Dendritic cell treated with granulocyte-macrophage colony-stimulating factor and Interleukin-4, amounts not matched to agents 40 ng/mL and 50 ng/mL, for 4 days (primary cell): ENCODE measurements at regions not wholly inside any gene's neighbourhood (a gene's known extent, or its start where the extent isn't known, plus 50 kb on each side); places are given as distances from the start of the nearest gene placed in this dataset.

Experiments used
- H3K27ac Mint-ChIP-seq: one replicate; pipeline ENCODE4 v1.8.0; 2022; ENCODE audit warnings: mild to moderate bottlenecking, mixed read lengths
- H3K27me3 Mint-ChIP-seq: one replicate; pipeline ENCODE4 v1.8.0; 2022; ENCODE audit warnings: mild to moderate bottlenecking, mixed read lengths
- H3K36me3 Mint-ChIP-seq: one replicate; pipeline ENCODE4 v1.8.0; 2022; ENCODE audit warnings: low read depth, mixed read lengths
- H3K4me1 Mint-ChIP-seq: one replicate; pipeline ENCODE4 v1.8.0; 2022; ENCODE audit warnings: low read depth, mixed read lengths
- H3K4me3 Mint-ChIP-seq: one replicate; pipeline ENCODE4 v1.8.0; 2022; ENCODE audit warnings: mild to moderate bottlenecking, moderate library complexity, mixed read lengths
- H3K9me3 Mint-ChIP-seq: one replicate; pipeline ENCODE4 v1.8.0; 2022; ENCODE audit warnings: mixed read lengths
- intact Hi-C: fragments of 100-400 bp; cut with micrococcal nuclease; formaldehyde crosslinking; loops from one replicate; pipeline ENCODE4 v1.15.0; 2022

DNA sequence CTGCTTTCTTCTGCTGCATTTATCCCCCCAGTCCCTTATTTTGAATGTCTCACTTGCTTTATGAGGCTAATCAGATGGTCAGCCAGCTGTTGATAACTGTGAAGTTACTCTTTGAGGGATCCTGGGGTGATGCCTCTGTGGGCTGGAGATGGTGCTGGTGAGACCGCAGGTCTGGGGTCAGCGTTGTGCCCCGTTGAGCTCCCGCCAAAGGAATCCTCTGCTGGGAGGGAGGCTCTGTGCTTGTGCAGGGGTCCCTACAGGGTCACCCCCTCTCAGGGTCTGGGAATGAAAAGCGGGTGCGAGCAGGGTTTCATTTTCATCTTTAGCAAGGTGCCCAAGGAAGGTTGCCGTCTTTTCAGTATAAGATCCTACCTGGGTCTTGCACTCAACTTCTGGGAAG is 161.2 kb upstream of the RTL1 start:
- intact Hi-C loops = no loop called here
- Mint-ChIP-seq H3K27ac (no peak overlapping the region), H3K4me3 (no peak overlapping the region), H3K9me3 (no peaks in the 10 kb centered on the region), H3K4me1 (no peaks in the 10 kb centered on the region), H3K36me3 (no peaks in the 10 kb centered on the region), H3K27me3 (peaks cover 4% of the 10 kb centered on the region)

DNA sequence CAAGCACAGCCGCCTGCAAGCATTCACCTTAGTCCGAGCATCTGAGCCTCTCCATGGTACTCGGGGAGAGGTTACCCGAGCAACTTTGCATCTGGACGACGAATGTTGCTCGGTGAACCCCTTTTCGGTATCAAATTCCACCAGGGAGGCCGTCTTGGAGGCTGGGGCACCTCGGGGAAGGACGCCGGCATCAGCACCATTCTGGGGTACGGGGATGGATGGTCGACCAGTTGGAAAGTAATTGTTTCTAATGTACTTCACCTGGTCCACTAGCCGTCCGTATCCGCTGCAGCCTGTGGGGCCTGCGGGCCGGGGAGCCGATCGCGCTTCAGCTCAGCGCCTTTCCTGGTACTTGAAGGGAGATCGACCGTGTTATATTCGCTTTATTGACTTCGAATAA is 161.7 kb upstream of the RTL1 start:
- no peaks in the 10 kb centered on the region for H3K4me1 Mint-ChIP-seq
- H3K27ac Mint-ChIP-seq = no peak overlapping the region
- H3K4me3 Mint-ChIP-seq = no peak overlapping the region
- no peaks in the 10 kb centered on the region for H3K9me3 Mint-ChIP-seq
- H3K27me3 Mint-ChIP-seq = peaks cover 4% of the 10 kb centered on the region
- intact Hi-C loops = no loop called here
- H3K36me3 Mint-ChIP-seq = no peaks in the 10 kb centered on the region

DNA sequence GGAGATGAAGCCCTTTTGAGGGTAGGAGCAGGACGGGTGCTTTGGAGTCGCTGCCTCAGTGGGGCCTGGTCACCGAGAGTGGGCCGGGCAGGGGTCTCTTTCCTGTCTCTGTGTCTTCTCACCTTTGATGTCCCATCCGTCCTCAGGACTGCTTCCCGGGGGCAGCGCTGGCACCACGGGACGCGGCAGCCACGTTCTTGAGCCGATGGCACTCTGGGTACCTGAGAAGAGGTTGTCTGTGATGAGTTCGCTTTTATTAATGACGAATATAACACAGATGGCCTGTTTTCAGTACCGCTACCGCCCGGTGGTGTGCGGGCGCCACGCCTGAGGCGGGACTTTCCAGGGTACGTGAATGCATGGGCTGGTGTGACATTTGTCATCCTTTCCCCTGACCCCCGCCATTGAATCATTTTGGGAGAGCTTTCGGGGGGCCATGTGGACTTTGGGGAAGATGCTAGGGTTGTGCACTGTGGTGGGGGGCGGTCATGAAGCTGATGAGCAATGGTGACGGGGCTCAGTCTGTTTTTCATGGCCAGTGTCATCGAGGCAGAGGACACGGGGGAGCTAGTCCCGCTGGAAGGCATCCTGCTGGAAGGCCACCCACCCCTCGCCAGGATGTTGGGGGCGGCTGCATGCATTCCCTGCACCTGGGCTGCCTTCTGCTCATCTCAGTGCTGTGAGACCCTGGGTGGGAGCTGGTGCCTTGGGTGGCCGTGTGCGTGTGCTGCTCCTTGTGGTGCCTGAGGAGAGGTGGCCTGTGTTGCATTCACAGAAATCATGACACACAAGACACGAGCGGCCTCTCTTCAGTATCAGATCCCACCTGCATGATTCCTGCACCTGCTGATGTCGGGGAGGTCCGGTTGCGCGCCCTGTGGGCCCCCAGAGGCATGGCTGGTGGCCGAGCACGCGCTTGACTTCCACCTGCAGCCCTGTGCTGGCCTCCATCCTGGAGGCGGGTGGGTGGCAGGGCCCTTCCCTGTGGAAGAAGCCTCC is 162.5 kb upstream of the RTL1 start:
- intact Hi-C loops = no loop called here
- Mint-ChIP-seq H3K4me1 (no peaks in the 10 kb centered on the region), H3K4me3 (no peak overlapping the region), H3K27me3 (peaks cover 4% of the 10 kb centered on the region), H3K36me3 (no peaks in the 10 kb centered on the region), H3K27ac (no peak overlapping the region), H3K9me3 (no peaks in the 10 kb centered on the region)

DNA sequence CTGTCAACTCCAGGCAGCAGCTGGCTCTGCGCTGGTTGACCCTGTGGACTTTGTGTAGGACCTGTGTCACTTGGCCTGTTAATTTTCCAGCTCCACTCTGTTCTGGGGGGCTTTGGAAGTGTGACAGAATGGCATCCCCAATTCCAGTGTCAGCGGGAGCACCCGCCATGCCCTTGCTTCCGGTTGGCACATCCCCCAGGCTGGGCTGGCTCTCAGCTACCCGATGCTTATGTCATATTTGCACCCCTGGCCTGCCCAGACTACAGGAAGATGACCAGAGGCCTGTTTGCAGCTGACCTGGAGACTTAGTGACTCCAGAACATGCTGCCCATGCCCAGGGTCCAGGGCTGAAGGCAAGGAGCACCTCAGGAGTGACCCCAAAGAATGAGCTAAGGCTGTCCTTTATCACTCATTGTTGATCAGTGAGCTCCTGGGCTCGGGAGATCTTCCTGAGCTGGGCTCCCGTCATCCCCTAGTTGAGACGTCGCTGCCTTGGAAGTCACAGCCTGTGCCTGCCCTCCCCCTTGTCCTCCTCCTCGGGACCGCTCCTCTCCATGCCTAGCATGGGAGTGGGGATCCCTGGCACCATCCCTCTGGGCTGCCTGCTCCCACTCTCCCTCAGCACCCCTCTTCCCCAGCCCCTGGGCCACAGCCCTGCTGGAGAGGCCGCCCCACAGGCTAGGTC is 163.4 kb upstream of the RTL1 start:
- H3K27ac Mint-ChIP-seq = no peak overlapping the region
- H3K4me3 Mint-ChIP-seq = no peak overlapping the region
- no peaks in the 10 kb centered on the region for H3K9me3 Mint-ChIP-seq
- no peaks in the 10 kb centered on the region for H3K4me1 Mint-ChIP-seq
- peaks cover 4% of the 10 kb centered on the region for H3K27me3 Mint-ChIP-seq
- intact Hi-C loops = no loop called here
- no peaks in the 10 kb centered on the region for H3K36me3 Mint-ChIP-seq

DNA sequence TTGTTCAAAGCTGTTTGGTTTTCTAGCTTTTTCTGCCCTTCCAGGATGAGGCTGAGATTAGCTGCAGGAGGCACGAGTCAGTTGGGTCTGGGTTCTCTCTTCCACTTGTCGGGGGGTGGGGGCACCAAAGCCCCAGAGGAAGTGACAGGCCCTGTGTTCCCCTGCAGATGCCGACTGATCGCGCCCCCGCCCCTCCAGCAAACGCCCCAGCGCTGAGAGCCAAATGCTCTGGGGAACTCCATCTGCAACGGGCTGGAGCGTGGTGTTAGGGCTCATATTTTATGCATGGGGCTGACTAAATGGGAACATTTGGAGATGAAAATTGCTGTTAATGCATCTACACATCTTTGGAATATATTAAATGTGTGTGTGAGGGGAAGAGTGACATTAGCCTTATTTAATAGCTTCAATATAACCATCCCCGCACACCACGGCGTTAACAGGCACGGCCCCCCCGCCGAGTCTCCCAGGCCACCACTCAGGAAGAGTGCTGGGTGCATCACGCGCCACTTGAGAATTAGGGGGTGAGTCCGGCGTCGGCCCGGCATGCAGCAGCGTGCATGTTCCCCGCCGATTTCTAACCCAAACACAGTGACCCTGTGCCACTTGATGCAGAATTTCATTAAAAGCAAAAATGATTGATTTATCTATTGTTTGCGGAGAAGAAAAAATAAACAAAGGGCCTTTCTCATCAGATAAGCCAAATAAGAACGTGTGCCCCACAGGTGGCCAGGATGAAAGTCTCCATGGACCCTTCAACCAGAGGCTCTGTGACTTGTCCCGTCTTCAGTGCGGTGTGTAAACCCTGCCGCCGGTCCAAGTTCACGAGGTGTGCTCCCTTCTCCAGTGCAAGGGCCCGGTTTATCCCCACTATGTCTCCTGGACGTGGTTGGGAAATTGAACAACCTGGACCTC is 165.0 kb upstream of the RTL1 start:
- H3K4me3 Mint-ChIP-seq = no peak overlapping the region
- H3K9me3 Mint-ChIP-seq = no peaks in the 10 kb centered on the region
- H3K36me3 Mint-ChIP-seq = no peaks in the 10 kb centered on the region
- H3K4me1 Mint-ChIP-seq = no peaks in the 10 kb centered on the region
- intact Hi-C loops = no loop called here
- H3K27ac Mint-ChIP-seq = no peak overlapping the region
- H3K27me3 Mint-ChIP-seq = peaks cover 4% of the 10 kb centered on the region

DNA sequence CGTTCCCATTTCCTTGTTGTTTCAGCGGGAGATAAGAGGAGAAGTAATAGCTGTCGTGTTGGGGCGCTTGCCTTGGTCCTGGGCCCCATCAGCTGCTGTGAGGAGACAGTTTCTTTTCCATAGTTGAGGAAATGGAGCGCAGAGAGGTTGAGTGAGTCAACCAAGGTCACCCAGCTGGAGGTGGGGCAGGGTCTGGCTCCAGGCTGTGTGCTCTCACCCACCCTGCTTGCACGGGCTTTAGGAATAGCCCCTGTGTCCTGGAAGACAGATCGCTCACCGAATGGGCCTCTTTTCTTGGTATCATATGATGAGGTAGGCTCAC is 165.7 kb upstream of the RTL1 start:
- no peaks in the 10 kb centered on the region for H3K9me3 Mint-ChIP-seq

DNA sequence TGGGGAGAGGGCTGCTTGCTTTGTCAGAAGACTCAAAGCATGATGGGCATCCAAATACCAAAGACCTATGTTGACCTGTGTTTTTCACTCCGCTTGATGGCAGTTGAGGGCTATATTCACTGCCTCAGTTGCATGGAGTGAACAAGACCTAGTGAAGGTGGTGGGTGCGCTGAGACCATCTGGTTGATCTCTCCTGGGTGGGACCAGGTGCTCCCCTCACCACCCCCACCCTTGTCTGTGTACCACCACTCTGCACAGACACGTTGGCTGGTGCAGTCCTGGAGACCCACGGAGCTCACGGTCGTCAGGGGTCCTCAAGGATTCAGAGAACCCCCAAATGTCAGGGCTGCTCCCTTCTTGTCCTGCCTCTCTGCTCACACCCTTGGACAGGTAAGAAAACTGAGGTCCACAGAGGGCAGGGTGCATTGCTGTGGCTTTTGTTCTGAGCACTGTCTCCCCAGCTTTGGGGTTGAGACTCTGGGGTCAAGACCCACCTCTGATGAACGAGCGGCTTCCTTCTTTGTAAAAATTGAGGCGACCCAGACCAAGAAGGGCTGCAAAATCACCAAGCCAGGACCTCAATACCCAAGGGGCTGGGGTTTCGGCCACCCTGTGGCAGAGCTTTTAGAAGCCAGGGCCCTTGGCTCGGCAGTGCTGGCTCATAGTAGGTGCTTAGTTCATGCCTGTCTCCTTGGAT is 166.3 kb upstream of the RTL1 start:
- H3K4me1 Mint-ChIP-seq = no peaks in the 10 kb centered on the region
- intact Hi-C loops = no loop called here
- no peak overlapping the region for H3K27ac Mint-ChIP-seq
- H3K4me3 Mint-ChIP-seq = no peak overlapping the region
- H3K36me3 Mint-ChIP-seq = no peaks in the 10 kb centered on the region
- H3K27me3 Mint-ChIP-seq = peaks cover 4% of the 10 kb centered on the region
- H3K9me3 Mint-ChIP-seq = no peaks in the 10 kb centered on the region

More for the DNA sequence above, 165.7 kb upstream of the RTL1 start:
- no peaks in the 10 kb centered on the region for H3K4me1 Mint-ChIP-seq
- H3K27me3 Mint-ChIP-seq = peaks cover 4% of the 10 kb centered on the region
- intact Hi-C loops = no loop called here
- no peak overlapping the region for H3K4me3 Mint-ChIP-seq
- no peaks in the 10 kb centered on the region for H3K36me3 Mint-ChIP-seq
- no peak overlapping the region for H3K27ac Mint-ChIP-seq

DNA sequence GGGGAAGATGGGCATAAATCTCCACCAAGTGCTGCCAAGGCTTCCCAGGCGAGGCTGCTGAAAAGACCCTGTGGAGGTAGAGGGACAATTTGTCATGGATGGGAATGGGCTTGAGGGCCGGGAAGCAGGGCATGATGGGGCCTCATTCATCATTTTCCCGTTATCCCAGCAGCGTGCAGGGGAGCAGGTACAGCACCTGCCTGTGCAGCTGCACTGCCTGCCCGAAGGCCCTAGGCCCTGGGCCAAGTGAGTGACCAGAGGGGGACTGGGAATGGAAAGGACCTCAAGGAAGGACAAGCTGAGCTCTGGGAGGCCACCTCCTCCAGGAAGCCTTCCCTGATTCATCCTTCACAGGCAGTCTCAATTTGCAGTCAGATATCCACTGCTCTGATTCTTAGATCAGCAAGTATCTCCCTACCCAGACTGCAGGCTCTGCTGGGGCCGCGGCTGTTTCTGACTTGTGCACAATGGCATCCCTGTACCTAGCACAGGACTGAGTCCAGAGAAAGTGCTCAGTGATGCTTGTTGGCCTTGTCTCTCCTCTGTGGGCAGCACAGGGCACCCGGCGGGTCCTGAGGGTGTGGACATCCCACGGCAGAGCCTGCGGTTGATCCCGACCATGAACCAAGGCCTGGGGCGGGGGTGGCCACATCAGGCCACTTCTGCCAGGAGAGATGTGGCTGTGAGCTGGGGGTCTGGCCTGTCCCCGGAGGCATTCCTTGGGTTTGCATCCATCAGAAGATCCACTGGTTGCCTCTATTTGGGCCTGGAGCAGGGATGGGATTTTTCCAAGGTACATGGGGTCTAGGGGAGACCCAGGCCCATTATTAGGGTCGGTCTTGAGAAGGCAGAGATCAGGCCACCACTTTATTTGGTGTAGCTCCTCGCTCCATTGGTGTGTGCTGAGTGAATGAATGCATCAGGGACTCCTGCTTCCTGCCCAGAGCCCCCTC is 167.3 kb upstream of the RTL1 start:
- Mint-ChIP-seq H3K36me3 (no peaks in the 10 kb centered on the region), H3K9me3 (no peaks in the 10 kb centered on the region), H3K4me1 (no peaks in the 10 kb centered on the region), H3K4me3 (no peak overlapping the region), H3K27me3 (peaks cover 10% of the 10 kb centered on the region), H3K27ac (no peak overlapping the region)
- intact Hi-C loops = no loop called here

DNA sequence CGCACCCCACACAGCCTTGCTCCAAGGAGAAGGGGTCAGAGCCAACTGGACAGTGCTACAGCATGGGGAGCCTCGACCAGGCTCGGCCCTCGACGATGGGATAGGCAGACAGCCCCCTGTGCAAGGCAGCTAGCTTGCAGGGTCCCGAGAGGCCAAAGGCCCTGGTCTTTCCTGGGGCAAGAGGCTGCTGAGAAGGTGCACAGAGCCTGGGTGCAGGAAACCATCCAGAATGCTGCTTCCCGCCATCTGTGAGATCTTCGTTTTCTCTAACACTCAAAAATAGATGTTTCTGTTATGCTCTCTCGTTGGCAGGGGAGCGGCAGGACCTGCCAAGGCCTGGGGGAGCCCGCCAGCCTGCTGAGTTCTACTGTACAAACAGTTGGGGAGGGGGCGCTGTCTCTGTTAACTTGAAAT is 168.0 kb upstream of the RTL1 start:
- Mint-ChIP-seq H3K4me1 (no peaks in the 10 kb centered on the region), H3K27me3 (peaks cover 17% of the 10 kb centered on the region), H3K27ac (no peak overlapping the region), H3K4me3 (no peak overlapping the region), H3K9me3 (no peaks in the 10 kb centered on the region), H3K36me3 (no peaks in the 10 kb centered on the region)
- intact Hi-C loops = no loop called here

DNA sequence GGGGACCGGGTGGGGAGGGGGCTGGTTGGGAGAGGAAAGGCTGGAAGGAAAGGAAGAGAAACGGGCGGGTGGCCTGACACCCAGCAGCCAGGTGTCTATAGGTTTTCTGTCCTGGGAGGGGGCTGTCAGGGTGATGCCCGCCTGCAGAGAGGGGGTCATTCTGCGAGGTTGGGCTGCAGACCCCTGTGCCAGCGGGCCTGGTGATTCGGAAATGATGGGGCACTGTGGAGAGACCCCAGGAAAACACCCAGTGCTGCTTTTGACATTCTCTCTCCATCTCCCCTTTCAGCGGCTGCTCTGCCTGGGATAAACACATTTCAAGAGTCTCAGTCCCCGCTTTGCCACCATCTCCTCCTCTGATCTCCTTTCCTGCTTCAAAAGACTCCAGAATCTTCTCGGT is 168.5 kb upstream of the RTL1 start:
- Mint-ChIP-seq H3K9me3 (no peaks in the 10 kb centered on the region), H3K4me1 (no peaks in the 10 kb centered on the region), H3K27ac (no peak overlapping the region), H3K4me3 (no peak overlapping the region), H3K36me3 (no peaks in the 10 kb centered on the region), H3K27me3 (peaks cover 23% of the 10 kb centered on the region)
- intact Hi-C loops = no loop called here

DNA sequence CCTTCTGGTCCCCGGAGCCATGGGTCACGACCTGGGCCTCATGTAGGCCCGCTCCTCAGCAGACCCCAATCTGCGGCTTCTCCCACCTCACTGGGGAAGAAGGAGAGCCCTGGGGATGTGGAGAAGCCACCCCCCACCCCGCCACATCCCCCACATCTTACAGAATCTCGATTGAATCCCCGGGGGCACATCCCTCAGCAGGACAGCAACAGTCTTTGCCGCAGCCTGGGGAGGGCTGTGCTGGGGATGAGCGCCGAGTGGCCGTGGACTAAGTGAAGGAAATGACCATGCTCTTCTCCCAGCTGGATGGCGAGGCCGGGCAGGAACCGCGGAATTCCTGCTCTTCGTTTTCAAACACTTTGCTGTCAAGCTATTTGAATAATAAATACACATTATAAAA is 169.0 kb upstream of the RTL1 start:
- H3K9me3 Mint-ChIP-seq = no peaks in the 10 kb centered on the region
- H3K4me3 Mint-ChIP-seq = no peak overlapping the region
- no peak overlapping the region for H3K27ac Mint-ChIP-seq
- intact Hi-C loops = no loop called here
- H3K27me3 Mint-ChIP-seq = peaks cover 27% of the 10 kb centered on the region
- no peaks in the 10 kb centered on the region for H3K4me1 Mint-ChIP-seq
- H3K36me3 Mint-ChIP-seq = no peaks in the 10 kb centered on the region

DNA sequence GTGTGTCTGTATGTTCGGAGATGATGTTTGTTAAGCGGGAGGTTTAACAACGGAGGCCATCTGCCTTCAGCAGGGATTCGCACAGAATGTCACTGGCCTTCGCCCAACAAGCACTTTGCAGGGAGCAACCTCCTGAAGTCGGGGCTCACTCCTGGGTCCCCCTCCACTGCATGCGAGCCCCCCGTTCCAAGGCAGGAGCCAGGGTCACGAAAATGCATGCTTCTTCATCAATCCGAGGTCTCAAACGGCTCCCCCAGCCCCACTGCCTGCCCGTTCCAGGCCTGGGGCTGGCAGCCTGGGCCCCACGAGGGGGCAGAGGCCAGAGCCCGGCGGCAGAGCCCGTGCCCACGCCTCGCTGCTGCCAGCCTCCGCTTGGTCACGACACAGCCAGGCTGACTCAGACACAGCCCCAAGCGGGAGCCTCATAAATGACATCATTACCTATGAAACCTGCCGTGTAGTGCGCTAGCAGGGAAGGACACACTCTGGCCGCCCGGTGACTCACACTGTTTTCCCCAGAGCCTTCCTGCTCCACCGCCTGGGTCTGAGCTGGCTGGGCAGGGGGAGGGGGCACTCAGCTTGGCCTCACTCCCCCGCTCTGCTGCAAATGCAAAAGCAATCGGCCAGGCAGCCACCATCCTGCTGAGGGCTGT is 169.5 kb upstream of the RTL1 start:
- Mint-ChIP-seq H3K36me3 (no peaks in the 10 kb centered on the region), H3K27me3 (peaks cover 29% of the 10 kb centered on the region), H3K4me3 (no peak overlapping the region), H3K9me3 (no peaks in the 10 kb centered on the region), H3K27ac (no peak overlapping the region), H3K4me1 (no peaks in the 10 kb centered on the region)
- intact Hi-C loops = no loop called here
